LoVo (cell line): ENCODE measurements at regions not wholly inside any gene's neighbourhood (a gene's known extent, or its start where the extent isn't known, plus 50 kb on each side); places are given as distances from the start of the nearest gene placed in this dataset.

ENCODE experiments used
- DNase-seq: peaks from one replicate; pipeline ENCODE4 v3.0.0-alpha.2; 2016; ENCODE audit warnings: low spot score

- DNase-seq = no peak
These were observed 118.2 kb downstream of the TTLL2 start for GRCh38 chr6:167442796-167443680.

- DNase-seq = no peak
These were observed 119.9 kb downstream of the TTLL2 start for GRCh38 chr6:167444602-167445346.

GRCh38 chr6:167445568-167445967 is 120.7 kb downstream of the TTLL2 start:
- DNase-seq = no peak

- DNase-seq = no peak
These were observed 121.2 kb downstream of the TTLL2 start for GRCh38 chr6:167446046-167446445.

- no peak for DNase-seq
These were observed 122.1 kb downstream of the TTLL2 start for GRCh38 chr6:167446971-167447370.

- no peak for DNase-seq
These were observed 123.5 kb downstream of the TTLL2 start for GRCh38 chr6:167448378-167448777.

- DNase-seq = no peak
These were observed 124.4 kb downstream of the TTLL2 start for GRCh38 chr6:167449094-167449861.

- DNase-seq = no peak
These were observed 125.7 kb downstream of the TTLL2 start for GRCh38 chr6:167450626-167451025.

- DNase-seq = no peak
These were observed 127.6 kb downstream of the TTLL2 start for GRCh38 chr6:167452338-167453081.

- no peak for DNase-seq
These were observed 128.2 kb downstream of the TTLL2 start for GRCh38 chr6:167453082-167453446.

- DNase-seq = no peak
These were observed 129.1 kb downstream of the TTLL2 start for GRCh38 chr6:167454003-167454402.

GRCh38 chr6:167455371-167455770 is 130.5 kb downstream of the TTLL2 start:
- DNase-seq = no peak

- no peak for DNase-seq
These were observed 137.8 kb downstream of the TTLL2 start for GRCh38 chr6:167462514-167463312.

- no peak for DNase-seq
These were observed 139.3 kb downstream of the TTLL2 start for GRCh38 chr6:167464177-167464576.

- no peak for DNase-seq
These were observed 140.6 kb downstream of the TTLL2 start for GRCh38 chr6:167465482-167465881.

GRCh38 chr6:167467282-167467681 is 142.4 kb downstream of the TTLL2 start:
- no peak for DNase-seq

GRCh38 chr6:167467793-167468431 is 143.0 kb downstream of the TTLL2 start:
- DNase-seq = no peak

- no peak for DNase-seq
These were observed 144.2 kb downstream of the TTLL2 start for GRCh38 chr6:167469101-167469500.

- DNase-seq = no peak
These were observed 144.8 kb downstream of the TTLL2 start for GRCh38 chr6:167469672-167470071.

- DNase-seq = no peak
These were observed 145.4 kb downstream of the TTLL2 start for GRCh38 chr6:167470101-167470835.
